Liver (tissue), 3 donors: ENCODE measurements at regions not wholly inside any gene's neighbourhood (a gene's known extent, or its start where the extent isn't known, plus 50 kb on each side); places are given as distances from the start of the nearest gene placed in this dataset.

Experiments used
- JUND ChIP-seq, 2 donors: IDR thresholded peaks; 2 replicates each; pipeline ENCODE4 v1.6.1; 2016; ENCODE audit warnings: antibody characterized with exemption in 2 of 2
- SP1 ChIP-seq: IDR thresholded peaks from 2 replicates; pipeline ENCODE4 v1.6.1; 2018; ENCODE audit warnings: antibody characterized with exemption, mild to moderate bottlenecking
- TAF1 ChIP-seq: conservative IDR thresholded peaks from 2 replicates; pipeline ENCODE4 v1.6.1; 2016; ENCODE audit warnings: antibody characterized with exemption, mild to moderate bottlenecking
- YY1 ChIP-seq: IDR thresholded peaks from 2 replicates; pipeline ENCODE4 v1.6.1; 2016; ENCODE audit warnings: antibody characterized with exemption, mild to moderate bottlenecking
- TF ChIP-seq, protein P1 (sequence below): IDR thresholded peaks from 2 replicates; pipeline ENCODE4 v1.6.1; 2016; ENCODE audit warnings: antibody characterized with exemption
- TF ChIP-seq, protein P2 (sequence below): IDR thresholded peaks from 2 replicates; pipeline ENCODE4 v1.6.1; 2016; ENCODE audit warnings: antibody characterized with exemption, mild to moderate bottlenecking
- TF ChIP-seq, protein P3 (sequence below): fragments of 150-350 bp; IDR thresholded peaks from 2 replicates; pipeline ENCODE4 v1.5.1; 2017; ENCODE audit warnings: improper control_type of control experiment, low read depth, low read length; ENCODE audit not compliant: missing input control
- donor health status: healthy.
- donor health status: healthy.

DNA sequence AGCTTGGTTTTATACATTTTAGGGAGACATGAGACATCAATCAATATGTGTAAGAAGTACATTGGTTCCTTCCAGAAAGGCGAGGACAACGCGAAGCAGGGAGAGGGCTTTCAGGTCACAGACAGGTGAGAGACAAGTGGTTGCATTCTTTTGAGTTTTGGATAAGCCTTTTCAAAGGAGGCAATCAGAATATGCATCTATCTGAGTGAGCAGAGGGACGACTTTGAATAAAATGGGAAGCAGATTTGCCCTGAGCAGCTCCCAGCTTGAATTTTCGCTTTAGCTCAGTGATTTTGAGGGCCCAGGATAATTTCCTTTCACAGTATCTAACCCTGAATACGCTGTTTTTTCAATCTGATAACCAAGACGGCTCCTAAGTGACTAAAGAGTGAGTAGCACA lies 82.5 kb upstream of the MYO3A start:
- TF ChIP-seq, protein P1, sequence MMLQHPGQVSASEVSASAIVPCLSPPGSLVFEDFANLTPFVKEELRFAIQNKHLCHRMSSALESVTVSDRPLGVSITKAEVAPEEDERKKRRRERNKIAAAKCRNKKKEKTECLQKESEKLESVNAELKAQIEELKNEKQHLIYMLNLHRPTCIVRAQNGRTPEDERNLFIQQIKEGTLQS = no peak
- TF ChIP-seq, protein P2, sequence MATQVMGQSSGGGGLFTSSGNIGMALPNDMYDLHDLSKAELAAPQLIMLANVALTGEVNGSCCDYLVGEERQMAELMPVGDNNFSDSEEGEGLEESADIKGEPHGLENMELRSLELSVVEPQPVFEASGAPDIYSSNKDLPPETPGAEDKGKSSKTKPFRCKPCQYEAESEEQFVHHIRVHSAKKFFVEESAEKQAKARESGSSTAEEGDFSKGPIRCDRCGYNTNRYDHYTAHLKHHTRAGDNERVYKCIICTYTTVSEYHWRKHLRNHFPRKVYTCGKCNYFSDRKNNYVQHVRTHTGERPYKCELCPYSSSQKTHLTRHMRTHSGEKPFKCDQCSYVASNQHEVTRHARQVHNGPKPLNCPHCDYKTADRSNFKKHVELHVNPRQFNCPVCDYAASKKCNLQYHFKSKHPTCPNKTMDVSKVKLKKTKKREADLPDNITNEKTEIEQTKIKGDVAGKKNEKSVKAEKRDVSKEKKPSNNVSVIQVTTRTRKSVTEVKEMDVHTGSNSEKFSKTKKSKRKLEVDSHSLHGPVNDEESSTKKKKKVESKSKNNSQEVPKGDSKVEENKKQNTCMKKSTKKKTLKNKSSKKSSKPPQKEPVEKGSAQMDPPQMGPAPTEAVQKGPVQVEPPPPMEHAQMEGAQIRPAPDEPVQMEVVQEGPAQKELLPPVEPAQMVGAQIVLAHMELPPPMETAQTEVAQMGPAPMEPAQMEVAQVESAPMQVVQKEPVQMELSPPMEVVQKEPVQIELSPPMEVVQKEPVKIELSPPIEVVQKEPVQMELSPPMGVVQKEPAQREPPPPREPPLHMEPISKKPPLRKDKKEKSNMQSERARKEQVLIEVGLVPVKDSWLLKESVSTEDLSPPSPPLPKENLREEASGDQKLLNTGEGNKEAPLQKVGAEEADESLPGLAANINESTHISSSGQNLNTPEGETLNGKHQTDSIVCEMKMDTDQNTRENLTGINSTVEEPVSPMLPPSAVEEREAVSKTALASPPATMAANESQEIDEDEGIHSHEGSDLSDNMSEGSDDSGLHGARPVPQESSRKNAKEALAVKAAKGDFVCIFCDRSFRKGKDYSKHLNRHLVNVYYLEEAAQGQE = no peak
- TF ChIP-seq, protein P3, sequence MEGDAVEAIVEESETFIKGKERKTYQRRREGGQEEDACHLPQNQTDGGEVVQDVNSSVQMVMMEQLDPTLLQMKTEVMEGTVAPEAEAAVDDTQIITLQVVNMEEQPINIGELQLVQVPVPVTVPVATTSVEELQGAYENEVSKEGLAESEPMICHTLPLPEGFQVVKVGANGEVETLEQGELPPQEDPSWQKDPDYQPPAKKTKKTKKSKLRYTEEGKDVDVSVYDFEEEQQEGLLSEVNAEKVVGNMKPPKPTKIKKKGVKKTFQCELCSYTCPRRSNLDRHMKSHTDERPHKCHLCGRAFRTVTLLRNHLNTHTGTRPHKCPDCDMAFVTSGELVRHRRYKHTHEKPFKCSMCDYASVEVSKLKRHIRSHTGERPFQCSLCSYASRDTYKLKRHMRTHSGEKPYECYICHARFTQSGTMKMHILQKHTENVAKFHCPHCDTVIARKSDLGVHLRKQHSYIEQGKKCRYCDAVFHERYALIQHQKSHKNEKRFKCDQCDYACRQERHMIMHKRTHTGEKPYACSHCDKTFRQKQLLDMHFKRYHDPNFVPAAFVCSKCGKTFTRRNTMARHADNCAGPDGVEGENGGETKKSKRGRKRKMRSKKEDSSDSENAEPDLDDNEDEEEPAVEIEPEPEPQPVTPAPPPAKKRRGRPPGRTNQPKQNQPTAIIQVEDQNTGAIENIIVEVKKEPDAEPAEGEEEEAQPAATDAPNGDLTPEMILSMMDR = no peak
- TF ChIP-seq TAF1 (no peak), JUND (IDR thresholded peaks at IDR 0.05) (no peak), SP1 (no peak), YY1 (no peak)
